ENCODE measurements at regions not wholly inside any gene's neighbourhood (a gene's known extent, or its start where the extent isn't known, plus 50 kb on each side); places are given as distances from the start of the nearest gene placed in this dataset.

- ChIA-PET POLR2A (ENCODE audit: unreplicated experiment) (no interaction called here), CTCF (no interaction called here)
- TF ChIP-seq EZH2phosphoT487 (IDR thresholded peaks at IDR 0.05; ENCODE audit: borderline replicate concordance, low read length): no peak
- TF ChIP-seq CTCF (conservative IDR thresholded peaks at IDR 0.05; ENCODE audit: low read depth, low read length): no peak
- TF ChIP-seq EZH2 (IDR thresholded peaks at IDR 0.05; ENCODE audit: low read length, unreplicated experiment): no peak
These were observed 217.1 kb upstream of the ARHGAP24 start for GRCh38 chr4:85257817-85258370.

GRCh38 chr4:85260064-85260463, 214.9 kb upstream of the ARHGAP24 start:
- H3K9me2 ChIP-seq (replicated peaks; ENCODE audit: low read length): no peaks in the 10 kb centered on the region
- ChIA-PET CTCF (no interaction called here), POLR2A (ENCODE audit: unreplicated experiment) (no interaction called here)
- H3K4me2 ChIP-seq (ENCODE audit: low read length): no peak overlapping the region
- no peaks in the 10 kb centered on the region for H3K4me1 ChIP-seq (ENCODE audit: insufficient read depth, low read length)
- no peaks in the 10 kb centered on the region for H3F3A ChIP-seq (ENCODE audit: low read length, unreplicated experiment)
- DNase-seq (no peak), ATAC-seq (no peak)
- no peak overlapping the region for H3K27ac ChIP-seq (ENCODE audit: low read length)
- H3K9me3 ChIP-seq (ENCODE audit: low read length): no peaks in the 10 kb centered on the region
- no peaks in the 10 kb centered on the region for H4K20me1 ChIP-seq (ENCODE audit: low read length)
- H3K36me3 ChIP-seq (ENCODE audit: low read depth, low read length): no peaks in the 10 kb centered on the region
- no peak overlapping the region for H2AFZ ChIP-seq (ENCODE audit: low read length)
- no peak overlapping the region for H3K9ac ChIP-seq (ENCODE audit: low read length)
- H3K79me2 ChIP-seq (ENCODE audit: low read length): no peaks in the 10 kb centered on the region
- H3K27me3 ChIP-seq (ENCODE audit: low read length): no peaks in the 10 kb centered on the region
- no TSS peak for BruUV-seq (replicated peaks)
- H3K4me3 ChIP-seq (ENCODE audit: low read length): no peak overlapping the region
- intact Hi-C loops (cut with micrococcal nuclease): no loop called here
- TF ChIP-seq EZH2 (IDR thresholded peaks at IDR 0.05; ENCODE audit: low read length, unreplicated experiment) (no peak), CTCF (conservative IDR thresholded peaks at IDR 0.05; ENCODE audit: low read depth, low read length) (no peak), EZH2phosphoT487 (IDR thresholded peaks at IDR 0.05; ENCODE audit: borderline replicate concordance, low read length) (no peak)

More at GRCh38 chr4:85257817-85258370, 217.1 kb upstream of the ARHGAP24 start:
- Histone ChIP-seq H3K36me3 (ENCODE audit: low read depth, low read length) (no peaks in the 10 kb centered on the region), H3K9me3 (ENCODE audit: low read length) (no peaks in the 10 kb centered on the region), H3K4me2 (ENCODE audit: low read length) (no peak overlapping the region), H3K79me2 (ENCODE audit: low read length) (no peaks in the 10 kb centered on the region), H3K27me3 (ENCODE audit: low read length) (no peaks in the 10 kb centered on the region), H3F3A (ENCODE audit: low read length, unreplicated experiment) (no peaks in the 10 kb centered on the region), H2AFZ (ENCODE audit: low read length) (no peak overlapping the region), H3K4me3 (ENCODE audit: low read length) (no peak overlapping the region), H3K9me2 (replicated peaks; ENCODE audit: low read length) (no peaks in the 10 kb centered on the region), H4K20me1 (ENCODE audit: low read length) (no peaks in the 10 kb centered on the region), H3K9ac (ENCODE audit: low read length) (no peak overlapping the region), H3K27ac (ENCODE audit: low read length) (no peak overlapping the region), H3K4me1 (ENCODE audit: insufficient read depth, low read length) (no peaks in the 10 kb centered on the region)
- ATAC-seq (no peak), DNase-seq (no peak)
- intact Hi-C loops (cut with micrococcal nuclease): no loop called here
- no TSS peak for BruUV-seq (replicated peaks)

GRCh38 chr4:85265234-85265633, 209.7 kb upstream of the ARHGAP24 start:
- H3F3A ChIP-seq (ENCODE audit: low read length, unreplicated experiment): no peaks in the 10 kb centered on the region
- H2AFZ ChIP-seq (ENCODE audit: low read length): no peak overlapping the region
- H3K36me3 ChIP-seq (ENCODE audit: low read depth, low read length): no peaks in the 10 kb centered on the region
- H3K4me1 ChIP-seq (ENCODE audit: insufficient read depth, low read length): no peaks in the 10 kb centered on the region
- H3K9me2 ChIP-seq (replicated peaks; ENCODE audit: low read length): no peaks in the 10 kb centered on the region
- no peaks in the 10 kb centered on the region for H3K9me3 ChIP-seq (ENCODE audit: low read length)
- ATAC-seq (no peak), DNase-seq (no peak)
- H3K4me2 ChIP-seq (ENCODE audit: low read length): no peak overlapping the region
- H3K27me3 ChIP-seq (ENCODE audit: low read length): no peaks in the 10 kb centered on the region
- intact Hi-C loops (cut with micrococcal nuclease): no loop called here
- H3K4me3 ChIP-seq (ENCODE audit: low read length): no peak overlapping the region
- no peak overlapping the region for H3K9ac ChIP-seq (ENCODE audit: low read length)
- no peaks in the 10 kb centered on the region for H4K20me1 ChIP-seq (ENCODE audit: low read length)
- ChIA-PET CTCF (no interaction called here), POLR2A (ENCODE audit: unreplicated experiment) (no interaction called here)
- TF ChIP-seq EZH2phosphoT487 (IDR thresholded peaks at IDR 0.05; ENCODE audit: borderline replicate concordance, low read length) (no peak), EZH2 (IDR thresholded peaks at IDR 0.05; ENCODE audit: low read length, unreplicated experiment) (no peak), CTCF (conservative IDR thresholded peaks at IDR 0.05; ENCODE audit: low read depth, low read length) (no peak)
- no TSS peak for BruUV-seq (replicated peaks)
- no peaks in the 10 kb centered on the region for H3K79me2 ChIP-seq (ENCODE audit: low read length)
- H3K27ac ChIP-seq (ENCODE audit: low read length): no peak overlapping the region
